ENCODE measurements at regions not wholly inside any gene's neighbourhood (a gene's known extent, or its start where the extent isn't known, plus 50 kb on each side); places are given as distances from the start of the nearest gene placed in this dataset.

GRCh38 chr9:7536310-7536939 lies 263.2 kb downstream of the DMAC1 start:
- Histone ChIP-seq H3K4me1 (ENCODE audit: control insufficient read depth, extremely low read depth, insufficient read depth, low read length) (no peaks in the 10 kb centered on the region), H3K9ac (ENCODE audit: control insufficient read depth, extremely low read depth, insufficient read depth, low read length) (no peak overlapping the region), H2AFZ (ENCODE audit: control insufficient read depth, low read length) (no peak overlapping the region), H3K36me3 (ENCODE audit: control insufficient read depth in 2 of 2, extremely low read depth in 1 of 2, insufficient read depth in 2 of 2, low read length in 2 of 2) (no peaks in the 10 kb centered on the region), H3K79me2 (ENCODE audit: control insufficient read depth, insufficient read depth, low read length) (no peaks in the 10 kb centered on the region), H3K27me3 (ENCODE audit: control insufficient read depth, extremely low read depth, insufficient read depth, low read length) (no peaks in the 10 kb centered on the region), H3K4me3 (ENCODE audit: control insufficient read depth in 2 of 3, extremely low read depth in 1 of 3, insufficient read depth in 2 of 3, low read depth in 1 of 3, low read length in 3 of 3) (no peak overlapping the region), H3K27ac (ENCODE audit: control insufficient read depth, insufficient read depth, low read length) (no peak overlapping the region), H3K4me2 (ENCODE audit: control insufficient read depth, extremely low read depth, insufficient read depth, low read depth, low read length) (no peak overlapping the region), H3K9me3 (ENCODE audit: control insufficient read depth, low read depth, low read length) (no peaks in the 10 kb centered on the region), H4K20me1 (ENCODE audit: control insufficient read depth, extremely low read depth, insufficient read depth, low read length) (no peaks in the 10 kb centered on the region), H3K9me1 (ENCODE audit: control insufficient read depth, extremely low read depth, insufficient read depth, low read length) (no peaks in the 10 kb centered on the region)
- dilution Hi-C loops (cut with MboI; ENCODE audit: extremely low pct_ligation_motif_present, low sequenced_read_pairs) = no loop called here
- TF ChIP-seq CTCF (optimal IDR thresholded peaks at IDR 0.05 in 1 of 3, IDR thresholded peaks at IDR 0.05 in 1 of 3, conservative IDR thresholded peaks at IDR 0.05 in 1 of 3; ENCODE audit: extremely low read depth in 1 of 3, insufficient read depth in 2 of 3, low read length in 3 of 3) (peak; percentile 59 to 94 (median 76)), EZH2 (IDR thresholded peaks at IDR 0.05; ENCODE audit: low read length) (no peak)
- FAIRE-seq (peak; percentile 71), DNase-seq (ENCODE audit: low read depth, low spot score) (no peak)

GRCh38 chr9:7534211-7534935 lies 265.2 kb downstream of the DMAC1 start:
- no peaks in the 10 kb centered on the region for H4K20me1 ChIP-seq (ENCODE audit: control insufficient read depth, extremely low read depth, insufficient read depth, low read length)
- no peak for DNase-seq (ENCODE audit: low read depth, low spot score)
- H3K9ac ChIP-seq (ENCODE audit: control insufficient read depth, extremely low read depth, insufficient read depth, low read length) = no peak overlapping the region
- no peaks in the 10 kb centered on the region for H3K4me1 ChIP-seq (ENCODE audit: control insufficient read depth, extremely low read depth, insufficient read depth, low read length)
- no peaks in the 10 kb centered on the region for H3K79me2 ChIP-seq (ENCODE audit: control insufficient read depth, insufficient read depth, low read length)
- H3K9me3 ChIP-seq (ENCODE audit: control insufficient read depth, low read depth, low read length) = no peaks in the 10 kb centered on the region
- no peak overlapping the region for H2AFZ ChIP-seq (ENCODE audit: control insufficient read depth, low read length)
- FAIRE-seq = no peak
- dilution Hi-C loops (cut with MboI; ENCODE audit: extremely low pct_ligation_motif_present, low sequenced_read_pairs) = no loop called here
- no peak overlapping the region for H3K27ac ChIP-seq (ENCODE audit: control insufficient read depth, insufficient read depth, low read length)
- no peak for TF ChIP-seq CTCF (optimal IDR thresholded peaks at IDR 0.05 in 1 of 3, IDR thresholded peaks at IDR 0.05 in 1 of 3, conservative IDR thresholded peaks at IDR 0.05 in 1 of 3; ENCODE audit: extremely low read depth in 1 of 3, insufficient read depth in 2 of 3, low read length in 3 of 3)
- no peak for TF ChIP-seq EZH2 (IDR thresholded peaks at IDR 0.05; ENCODE audit: low read length)
- no peak overlapping the region for H3K4me2 ChIP-seq (ENCODE audit: control insufficient read depth, extremely low read depth, insufficient read depth, low read depth, low read length)
- H3K36me3 ChIP-seq (ENCODE audit: control insufficient read depth in 2 of 2, extremely low read depth in 1 of 2, insufficient read depth in 2 of 2, low read length in 2 of 2) = no peaks in the 10 kb centered on the region
- no peaks in the 10 kb centered on the region for H3K9me1 ChIP-seq (ENCODE audit: control insufficient read depth, extremely low read depth, insufficient read depth, low read length)
- H3K27me3 ChIP-seq (ENCODE audit: control insufficient read depth, extremely low read depth, insufficient read depth, low read length) = no peaks in the 10 kb centered on the region
- no peak overlapping the region for H3K4me3 ChIP-seq (ENCODE audit: control insufficient read depth in 2 of 3, extremely low read depth in 1 of 3, insufficient read depth in 2 of 3, low read depth in 1 of 3, low read length in 3 of 3)

Measured in keratinocyte (primary cell).